Astrocyte (in vitro differentiated cells and primary cell): ENCODE measurements at regions not wholly inside any gene's neighbourhood (a gene's known extent, or its start where the extent isn't known, plus 50 kb on each side); places are given as distances from the start of the nearest gene placed in this dataset.

ENCODE experiments used
- DNase-seq: peaks from one replicate; pipeline ENCODE4 v3.0.0-alpha.2; 2010; ENCODE audit warnings: low read depth
- FAIRE-seq: peaks from 2 replicates; lab custom pipeline; 2011; peaks lifted over from hg19 to GRCh38; lab: Jason Lieb, UNC
- H2AFZ ChIP-seq: 2 replicates; pipeline ENCODE4 v1.6.0; 2012; ENCODE audit warnings: low read depth, low read length, inconsistent platforms
- H3K27ac ChIP-seq: 2 replicates; pipeline ENCODE4 v1.5.1; 2011; ENCODE audit warnings: low read depth, low read length, inconsistent platforms
- H3K27me3 ChIP-seq: 2 replicates; pipeline ENCODE4 v1.6.0; 2011; ENCODE audit warnings: low read length, inconsistent platforms; ENCODE audit not compliant: insufficient read depth
- H3K36me3 ChIP-seq: 2 replicates; pipeline ENCODE4 v1.5.1; 2011; ENCODE audit warnings: low read length, inconsistent platforms; ENCODE audit not compliant: insufficient read depth
- H3K4me1 ChIP-seq: 2 replicates; pipeline ENCODE4 v1.5.1; 2011; ENCODE audit warnings: low read length, inconsistent platforms; ENCODE audit not compliant: insufficient read depth
- H3K4me2 ChIP-seq: 2 replicates; pipeline ENCODE4 v1.6.0; 2012; ENCODE audit warnings: low read length, inconsistent platforms
- H3K4me3 ChIP-seq: 2 replicates; pipeline ENCODE4 v1.5.1; 2011; ENCODE audit warnings: low read depth, mild to moderate bottlenecking, low read length, inconsistent platforms; ENCODE audit not compliant: insufficient read depth
- H3K79me2 ChIP-seq: 2 replicates; pipeline ENCODE4 v1.6.0; 2012; ENCODE audit warnings: mild to moderate bottlenecking, low read length, inconsistent platforms; ENCODE audit not compliant: insufficient read depth
- H3K9ac ChIP-seq: 2 replicates; pipeline ENCODE4 v1.6.0; 2012; ENCODE audit warnings: mild to moderate bottlenecking, low read length, inconsistent platforms
- H3K9me3 ChIP-seq: 2 replicates; pipeline ENCODE4 v1.5.1; 2012; ENCODE audit warnings: low read depth, mild to moderate bottlenecking, low read length, inconsistent platforms; ENCODE audit not compliant: insufficient read depth
- H4K20me1 ChIP-seq: 2 replicates; pipeline ENCODE4 v1.6.0; 2012; ENCODE audit warnings: low read length, inconsistent platforms; ENCODE audit not compliant: insufficient read depth
- H3K27ac Mint-ChIP-seq: one replicate; pipeline ENCODE4 v1.8.0; 2021; ENCODE audit warnings: mild to moderate bottlenecking, mixed read lengths; ENCODE audit not compliant: unreplicated experiment
- H3K27me3 Mint-ChIP-seq: one replicate; pipeline ENCODE4 v1.8.0; 2021; ENCODE audit warnings: low read depth, mixed read lengths; ENCODE audit not compliant: unreplicated experiment
- H3K36me3 Mint-ChIP-seq: one replicate; pipeline ENCODE4 v1.8.0; 2021; ENCODE audit warnings: low read depth, mixed read lengths; ENCODE audit not compliant: unreplicated experiment
- H3K4me1 Mint-ChIP-seq: one replicate; pipeline ENCODE4 v1.8.0; 2021; ENCODE audit warnings: low read depth, mixed read lengths; ENCODE audit not compliant: unreplicated experiment
- H3K4me3 Mint-ChIP-seq: one replicate; pipeline ENCODE4 v1.8.0; 2021; ENCODE audit warnings: mild to moderate bottlenecking, moderate library complexity, mixed read lengths; ENCODE audit not compliant: unreplicated experiment
- H3K9me3 Mint-ChIP-seq: one replicate; pipeline ENCODE4 v1.8.0; 2021; ENCODE audit warnings: mild to moderate bottlenecking, mixed read lengths; ENCODE audit not compliant: unreplicated experiment
- CTCF ChIP-seq: IDR thresholded peaks from 2 replicates; pipeline ENCODE4 v1.5.1; 2011; ENCODE audit warnings: low read depth, mild to moderate bottlenecking, inconsistent platforms, low read length, moderate library complexity; ENCODE audit not compliant: insufficient read depth
- EZH2 ChIP-seq: IDR thresholded peaks from 2 replicates; pipeline ENCODE4 v1.6.1; 2012; ENCODE audit warnings: mild to moderate bottlenecking, low read length, inconsistent platforms; ENCODE audit not compliant: insufficient read depth

GRCh38 chr9:11159318-11159862, 546.6 kb upstream of the PTPRD start:
- Mint-ChIP-seq H3K4me3 (no peak overlapping the region), H3K9me3 (peaks cover 2% of the 10 kb centered on the region), H3K27ac (no peak overlapping the region), H3K27me3 (no peaks in the 10 kb centered on the region), H3K36me3 (no peaks in the 10 kb centered on the region), H3K4me1 (no peaks in the 10 kb centered on the region)
- Histone ChIP-seq H3K79me2 (no peaks in the 10 kb centered on the region), H3K9me3 (peaks cover 2% of the 10 kb centered on the region), H3K4me1 (no peaks in the 10 kb centered on the region), H3K27me3 (no peaks in the 10 kb centered on the region), H4K20me1 (no peaks in the 10 kb centered on the region), H3K4me2 (no peak overlapping the region), H3K9ac (no peak overlapping the region), H3K27ac (no peak overlapping the region), H3K36me3 (no peaks in the 10 kb centered on the region), H3K4me3 (no peak overlapping the region), H2AFZ (no peak overlapping the region)
- no peak for FAIRE-seq
- TF ChIP-seq CTCF, result no peak
- TF ChIP-seq EZH2, result no peak
- no peak for DNase-seq

- DNase-seq (no peak), FAIRE-seq (no peak)
- no peak overlapping the region for H3K4me3 Mint-ChIP-seq
- no peaks in the 10 kb centered on the region for H3K27me3 Mint-ChIP-seq
- no peaks in the 10 kb centered on the region for H3K36me3 Mint-ChIP-seq
- no peak overlapping the region for H3K9ac ChIP-seq
- H3K27ac ChIP-seq, result no peak overlapping the region
- no peak overlapping the region for H3K27ac Mint-ChIP-seq
- no peaks in the 10 kb centered on the region for H4K20me1 ChIP-seq
- no peak overlapping the region for H2AFZ ChIP-seq
- H3K9me3 Mint-ChIP-seq, result peaks cover 2% of the 10 kb centered on the region
- H3K4me1 ChIP-seq, result no peaks in the 10 kb centered on the region
- H3K79me2 ChIP-seq, result no peaks in the 10 kb centered on the region
- peaks cover 2% of the 10 kb centered on the region for H3K9me3 ChIP-seq
- H3K36me3 ChIP-seq, result no peaks in the 10 kb centered on the region
- H3K4me3 ChIP-seq, result no peak overlapping the region
- no peaks in the 10 kb centered on the region for H3K27me3 ChIP-seq
- H3K4me2 ChIP-seq, result no peak overlapping the region
- TF ChIP-seq CTCF (no peak), EZH2 (no peak)
- H3K4me1 Mint-ChIP-seq, result no peaks in the 10 kb centered on the region
These were observed 551.0 kb upstream of the PTPRD start for GRCh38 chr9:11163843-11164242.

GRCh38 chr9:11182001-11182400, 569.2 kb upstream of the PTPRD start:
- Mint-ChIP-seq H3K27me3 (no peaks in the 10 kb centered on the region), H3K4me3 (no peak overlapping the region), H3K9me3 (no peaks in the 10 kb centered on the region), H3K27ac (peak overlapping the region; percentile 92), H3K4me1 (peaks cover 6% of the 10 kb centered on the region), H3K36me3 (no peaks in the 10 kb centered on the region)
- peaks cover 4% of the 10 kb centered on the region for H3K9me3 ChIP-seq
- no peaks in the 10 kb centered on the region for H3K36me3 ChIP-seq
- no peak overlapping the region for H2AFZ ChIP-seq
- no peak overlapping the region for H3K9ac ChIP-seq
- H3K27me3 ChIP-seq, result no peaks in the 10 kb centered on the region
- DNase-seq (peak; percentile 1), FAIRE-seq (no peak)
- H3K4me1 ChIP-seq, result no peaks in the 10 kb centered on the region
- no peak for TF ChIP-seq CTCF
- TF ChIP-seq EZH2, result no peak
- no peak overlapping the region for H3K4me3 ChIP-seq
- H3K4me2 ChIP-seq, result no peak overlapping the region
- no peaks in the 10 kb centered on the region for H4K20me1 ChIP-seq
- no peak overlapping the region for H3K27ac ChIP-seq
- no peaks in the 10 kb centered on the region for H3K79me2 ChIP-seq
